ENCODE measurements at regions not wholly inside any gene's neighbourhood (a gene's known extent, or its start where the extent isn't known, plus 50 kb on each side); places are given as distances from the start of the nearest gene placed in this dataset.

DNA sequence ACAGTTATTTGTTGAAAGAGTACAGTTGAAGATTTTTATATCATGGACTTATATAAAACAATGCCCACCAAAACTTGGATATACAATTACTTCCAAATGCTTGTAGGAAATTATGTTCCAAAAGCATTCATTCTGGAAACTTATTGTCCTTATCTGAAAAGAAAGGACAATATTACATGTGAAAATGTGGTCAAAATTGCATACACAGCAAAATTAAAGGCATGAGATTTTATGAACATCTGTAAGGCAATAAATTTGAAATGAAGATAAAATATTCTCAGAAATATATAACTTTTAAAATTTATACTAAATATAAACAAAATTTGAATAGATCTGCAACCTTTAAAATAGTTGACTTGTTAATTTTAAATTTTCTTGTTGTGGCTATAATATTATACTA lies 1173.8 kb downstream of the NLGN4X start:
- DNase-seq: no peak

DNA sequence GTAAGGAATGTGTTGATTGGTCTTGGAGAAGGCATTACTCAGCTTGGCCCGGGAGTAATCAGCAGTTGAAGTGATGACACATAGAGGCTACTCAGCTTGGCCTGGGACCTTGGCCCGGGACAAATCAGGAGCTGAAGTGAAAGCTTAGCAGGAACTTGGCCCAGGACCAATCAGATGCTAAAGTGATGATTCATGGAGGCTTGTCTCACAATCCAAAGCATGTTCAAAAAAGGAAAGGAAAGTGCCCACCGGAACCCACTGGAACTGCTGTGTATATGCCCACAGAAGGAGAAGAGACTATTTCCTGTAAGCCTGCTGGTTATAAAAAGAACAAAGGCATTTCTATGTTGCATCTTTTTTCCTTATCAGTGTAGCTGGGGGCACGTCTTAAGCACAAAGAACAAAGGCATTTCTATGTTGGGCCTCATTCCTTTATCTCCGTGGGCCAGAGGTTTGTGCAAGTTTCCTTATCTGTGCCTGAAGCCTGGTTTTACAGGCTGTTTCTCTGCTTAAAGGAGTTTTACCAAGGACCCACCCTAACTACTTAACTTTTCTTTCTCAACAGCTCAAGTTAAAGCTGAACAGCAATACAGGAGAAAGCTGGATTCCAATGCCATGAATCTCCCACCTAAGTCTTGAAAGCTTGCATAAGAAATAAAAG lies 1176.7 kb downstream of the NLGN4X start:
- no peak for DNase-seq

DNA sequence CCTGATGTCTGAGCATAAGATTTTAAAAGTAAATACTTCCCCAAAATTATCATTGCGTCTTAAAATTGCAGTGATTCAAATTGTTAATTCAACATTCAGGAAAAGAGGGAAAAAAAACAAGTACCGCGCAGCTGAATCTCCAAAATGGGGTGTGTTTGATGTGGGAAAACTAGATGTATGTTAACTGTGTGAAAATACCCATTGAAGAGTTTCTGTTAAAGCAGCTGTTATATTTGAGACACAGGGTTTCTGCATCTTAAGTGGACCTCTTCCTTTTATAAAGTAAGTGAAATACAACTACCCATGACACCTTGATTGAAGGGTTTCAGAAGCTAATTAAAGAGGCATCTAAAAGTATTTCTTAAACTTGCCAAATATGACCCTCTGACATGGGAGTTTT lies 1186.1 kb downstream of the NLGN4X start:
- DNase-seq: no peak

DNA sequence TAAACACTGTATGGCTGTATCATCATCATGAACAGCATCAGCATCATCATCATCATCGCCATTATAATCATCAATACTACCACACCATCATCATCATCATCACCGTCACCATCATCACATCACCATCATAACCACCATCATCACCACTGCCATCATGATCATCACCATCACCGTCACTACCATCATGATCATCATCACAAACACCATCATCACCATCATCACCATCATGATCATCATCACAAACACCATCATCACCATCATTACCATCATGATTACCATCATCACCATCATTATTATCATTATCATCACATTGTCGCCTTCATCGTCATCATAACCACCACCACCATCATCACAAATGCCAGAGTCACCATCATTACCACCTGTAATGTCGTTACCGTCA lies 1196.9 kb downstream of the NLGN4X start:
- no peak for DNase-seq

DNA sequence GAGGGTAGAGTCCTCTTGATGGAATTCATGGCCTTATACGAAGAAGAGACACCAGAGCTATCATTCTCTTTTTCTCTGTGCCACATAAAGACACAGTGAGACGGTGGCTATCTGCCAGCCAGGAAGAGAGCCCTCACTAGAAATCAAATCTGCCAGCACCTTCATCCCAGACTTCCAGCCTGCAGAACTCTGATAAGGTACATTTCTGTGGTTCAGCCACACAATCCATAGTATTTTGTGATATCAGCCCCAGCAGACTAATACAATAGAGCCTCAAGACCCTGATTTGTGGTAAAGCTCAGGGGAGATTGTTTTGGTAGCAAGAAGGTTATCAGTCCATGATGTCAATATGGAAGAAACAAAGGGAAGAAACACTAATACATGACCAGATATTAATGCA lies 1213.2 kb downstream of the NLGN4X start:
- no peak for DNase-seq

DNA sequence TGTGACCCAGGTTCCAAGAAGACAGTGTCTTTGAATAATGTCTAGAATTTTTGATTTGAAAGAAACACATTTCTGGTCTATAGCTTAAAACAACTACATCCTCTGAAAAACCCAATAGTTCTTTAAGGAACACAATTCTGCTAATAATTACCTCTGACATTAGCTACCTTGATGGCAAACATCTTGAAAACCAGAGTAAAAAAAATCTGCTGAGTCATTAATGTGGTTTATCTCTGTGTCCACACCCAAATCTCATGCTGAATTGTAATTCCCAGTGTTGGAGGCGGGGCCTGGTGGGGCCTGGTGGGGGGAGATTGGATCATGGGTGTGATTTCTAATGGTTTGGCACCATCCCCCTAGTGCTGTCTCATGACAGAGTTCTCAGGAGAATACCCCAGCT lies 1233.8 kb downstream of the NLGN4X start:
- no peak for DNase-seq

DNA sequence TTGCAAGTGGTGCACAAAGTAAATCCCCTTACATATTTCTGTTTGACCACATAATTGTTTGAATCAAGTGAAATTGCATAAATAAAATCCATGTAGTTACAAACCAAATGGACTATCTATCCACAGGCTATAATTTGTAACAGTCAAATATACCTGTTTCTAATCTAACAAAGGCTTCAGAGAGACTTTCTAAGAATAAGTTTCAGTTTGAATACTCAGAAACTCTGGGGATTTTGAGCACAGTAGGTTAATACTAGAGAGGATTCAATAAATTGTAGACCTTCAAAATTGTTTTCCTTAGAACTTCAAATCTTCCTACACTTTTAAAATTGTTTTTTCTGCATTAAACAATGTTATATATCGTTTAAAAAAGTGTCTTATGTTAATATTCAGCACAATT lies 1250.1 kb downstream of the NLGN4X start:
- DNase-seq: no peak

DNA sequence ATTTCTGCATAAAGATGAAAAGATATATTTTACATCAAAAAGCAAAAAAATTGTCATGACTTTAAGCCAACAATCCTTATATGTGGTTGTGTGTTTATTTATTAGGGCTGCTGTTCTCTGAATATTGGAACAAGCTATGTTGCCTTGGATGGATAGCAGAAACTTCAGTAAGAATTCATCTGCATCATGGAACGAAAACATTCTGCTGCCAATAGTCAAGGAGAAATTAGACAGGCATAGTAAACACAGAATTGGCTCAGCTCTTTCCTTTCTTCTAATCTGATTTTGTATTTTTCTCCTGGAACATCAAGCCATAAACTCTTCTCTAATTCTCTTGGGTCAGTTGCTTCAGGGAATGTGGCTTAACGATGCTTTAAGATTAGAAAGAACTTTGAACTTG lies 1257.0 kb downstream of the NLGN4X start:
- no peak for DNase-seq

DNA sequence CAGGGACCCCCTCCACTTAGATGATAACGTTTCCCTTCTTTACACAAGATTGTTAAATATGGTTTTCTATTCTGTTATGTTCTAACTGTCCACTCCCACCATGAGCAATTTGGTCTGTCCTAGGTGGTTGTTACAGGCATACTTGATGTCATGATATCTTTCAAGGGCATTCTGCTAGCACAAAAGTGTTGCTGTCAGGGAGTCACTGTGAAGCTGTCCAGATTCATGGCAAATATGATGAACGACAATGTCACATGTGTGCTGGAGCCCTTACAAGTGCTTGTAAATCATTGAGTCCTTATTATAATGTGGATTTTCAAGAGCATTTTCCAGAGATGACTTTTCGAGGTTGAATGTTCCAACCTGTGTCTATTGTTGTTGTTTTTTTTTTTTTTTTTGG lies 1250.7 kb upstream of the PRKX start:
- DNase-seq: no peak

DNA sequence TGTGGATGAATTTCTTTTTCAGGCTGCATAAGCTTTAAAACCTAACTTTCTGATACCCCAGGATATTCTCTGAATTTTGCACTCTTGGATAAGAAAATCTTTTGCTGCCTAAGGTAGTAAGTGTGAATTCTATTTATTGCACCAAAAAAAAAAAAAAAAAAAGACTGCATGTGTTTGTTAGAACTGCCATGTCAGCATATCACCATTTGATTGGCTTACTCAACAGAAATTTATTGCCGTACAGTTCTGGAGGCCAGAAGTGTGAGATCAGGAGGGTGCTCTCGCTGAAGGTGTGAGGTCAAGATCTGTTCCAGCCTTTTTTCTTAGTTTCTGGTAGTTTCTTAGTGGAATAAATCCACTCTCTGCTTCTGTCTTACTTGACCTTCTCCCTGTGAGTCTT lies 1250.0 kb upstream of the PRKX start:
- DNase-seq: no peak

DNA sequence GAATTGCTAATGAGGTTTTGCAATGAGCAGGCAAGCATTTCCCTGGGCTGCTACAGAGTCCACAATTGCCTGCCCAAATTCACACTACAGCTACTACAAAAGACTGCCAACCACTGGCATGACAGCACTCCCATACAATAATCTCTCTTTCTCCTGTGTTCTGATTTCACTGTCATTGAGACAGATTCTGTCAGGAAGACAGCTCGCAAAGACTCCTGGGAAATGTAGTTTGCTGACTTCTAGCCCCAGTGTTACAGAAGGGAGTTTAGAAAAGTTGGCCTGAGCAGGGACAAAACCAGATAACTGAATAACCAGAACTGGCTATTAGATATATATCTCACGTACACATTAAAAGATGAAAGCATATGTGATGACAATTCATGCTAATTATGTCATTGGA lies 1231.3 kb upstream of the PRKX start:
- no peak for DNase-seq

DNA sequence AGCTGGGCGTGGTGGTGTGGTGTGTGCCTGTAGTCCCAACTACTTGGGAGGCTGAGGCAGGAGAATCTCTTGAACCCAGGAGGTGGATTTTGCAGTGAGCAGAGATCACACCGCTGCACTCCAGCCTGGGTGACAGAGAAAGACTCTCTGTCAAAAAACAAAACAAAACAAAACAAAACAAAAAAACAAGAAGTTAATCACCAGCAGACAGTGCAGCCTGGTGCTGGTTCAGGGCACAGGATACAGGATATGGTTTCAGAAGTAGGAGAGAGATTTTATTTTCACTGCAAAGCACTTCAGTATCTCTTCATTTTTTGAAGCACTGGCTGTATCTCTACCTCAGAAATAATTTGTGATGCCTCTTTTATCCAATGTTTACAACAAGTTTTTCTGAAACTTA lies 1222.9 kb upstream of the PRKX start:
- DNase-seq: no peak

DNA sequence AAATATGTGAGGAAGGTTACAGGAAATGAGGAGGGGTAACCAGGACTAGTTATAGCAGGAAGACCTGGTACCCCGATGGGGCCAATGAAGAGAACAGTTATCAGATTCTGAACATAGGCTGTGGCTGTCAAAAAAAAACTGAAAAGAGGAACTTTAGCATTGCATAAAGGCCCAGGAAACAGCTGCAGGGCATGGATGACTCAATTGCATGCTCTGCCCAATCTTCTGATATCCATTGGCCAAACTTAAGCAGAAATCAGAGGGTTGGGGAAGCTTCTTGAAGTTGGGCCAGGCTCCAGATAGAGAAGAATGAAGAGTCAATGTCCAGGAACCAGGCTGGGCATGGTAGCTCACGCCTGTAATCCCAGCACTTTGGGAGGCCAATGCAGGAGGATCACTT lies 1222.4 kb upstream of the PRKX start:
- no peak for DNase-seq

DNA sequence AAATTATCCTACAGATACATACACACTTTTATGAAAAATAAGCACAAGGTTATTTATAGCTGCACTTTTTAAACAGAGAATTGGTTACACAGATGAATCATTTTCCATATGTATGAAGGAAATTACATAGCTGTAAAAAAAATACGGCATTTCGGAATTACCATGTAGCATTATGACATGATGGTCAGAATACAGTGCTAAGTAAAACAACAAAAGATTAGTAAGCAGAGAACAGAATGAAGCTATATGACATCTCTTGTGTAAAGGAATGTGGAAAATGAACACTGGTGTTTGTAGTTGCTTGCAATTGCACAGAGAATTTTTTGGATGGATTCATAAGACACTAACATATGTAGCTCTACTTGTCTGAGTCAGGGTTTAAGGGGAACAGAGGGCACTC lies 1222.0 kb upstream of the PRKX start:
- DNase-seq: no peak

DNA sequence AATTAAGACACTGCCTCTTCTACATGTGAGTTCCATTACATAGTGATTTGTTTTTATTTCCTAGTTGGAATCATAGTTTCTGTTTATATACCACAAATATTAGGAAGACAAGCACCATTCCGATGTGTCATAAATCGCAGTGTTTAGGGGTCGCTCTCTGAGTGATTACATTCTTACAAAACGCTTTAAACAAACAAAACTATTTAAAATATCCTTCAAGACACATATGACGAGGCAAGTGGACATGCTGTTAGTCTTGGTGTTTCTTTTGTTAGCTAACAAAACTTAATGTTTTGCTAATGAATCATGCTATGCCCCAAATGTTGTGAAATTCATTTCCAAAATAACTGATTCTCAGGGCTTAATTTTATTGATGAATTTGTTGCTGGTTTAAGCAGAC lies 1219.3 kb upstream of the PRKX start:
- no peak for DNase-seq

DNA sequence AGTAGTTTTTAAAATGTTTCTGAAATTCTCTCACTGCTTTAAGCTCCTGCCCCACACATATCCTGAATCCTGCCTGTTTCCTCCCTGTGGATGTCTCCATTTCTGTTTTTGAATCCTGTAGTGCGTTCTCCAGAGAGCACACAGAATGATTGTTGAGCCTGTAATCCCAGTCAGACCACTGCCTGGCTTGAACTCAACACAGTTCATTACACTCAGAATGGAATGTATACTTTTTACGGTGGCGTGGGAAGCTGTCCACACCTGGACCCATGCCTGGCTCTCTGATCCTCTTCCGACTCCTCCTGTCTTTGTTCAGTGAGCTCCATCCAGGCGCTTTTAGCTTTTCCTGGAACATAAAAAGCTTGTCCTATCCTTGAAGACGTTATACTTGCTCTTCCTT lies 1217.0 kb upstream of the PRKX start:
- DNase-seq: no peak

DNA sequence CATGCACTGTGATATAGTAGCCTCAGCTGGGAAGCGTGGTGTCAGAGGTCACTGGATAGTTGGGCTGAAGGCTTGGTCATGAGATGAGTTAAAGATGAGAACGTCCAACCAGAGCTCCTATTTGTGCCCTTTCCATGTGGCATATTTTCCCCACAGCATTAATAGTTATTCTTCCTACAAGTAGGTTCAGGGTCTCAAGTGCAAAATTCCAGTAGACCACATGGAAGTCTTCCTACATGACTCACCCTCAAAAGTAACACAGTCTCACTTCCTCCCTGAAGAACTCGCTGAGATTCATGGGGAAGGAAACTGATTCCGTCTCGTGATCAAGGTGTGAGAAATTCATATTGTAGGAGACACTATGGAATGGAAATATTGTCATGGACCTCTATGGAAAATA lies 1212.5 kb upstream of the PRKX start:
- no peak for DNase-seq

DNA sequence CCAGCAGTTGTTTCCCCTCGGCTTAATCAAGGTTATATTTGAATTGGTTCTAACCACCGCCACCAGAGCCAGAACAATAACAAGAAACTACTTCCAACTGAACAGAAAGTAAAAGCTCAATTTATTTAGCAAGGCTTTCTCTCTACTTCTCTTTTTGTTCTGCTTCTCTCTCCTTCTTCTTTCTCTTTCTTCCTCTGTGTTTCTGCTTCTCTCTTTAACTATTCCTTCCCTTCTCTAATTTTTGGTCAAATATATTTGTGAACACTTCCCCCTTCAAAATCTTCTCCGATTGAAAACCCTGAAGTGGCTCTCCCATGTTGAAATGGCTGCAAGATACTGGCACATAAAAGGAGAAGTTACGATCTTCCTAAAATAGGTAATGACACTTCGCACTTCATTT lies 1195.9 kb upstream of the PRKX start:
- no peak for DNase-seq

DNA sequence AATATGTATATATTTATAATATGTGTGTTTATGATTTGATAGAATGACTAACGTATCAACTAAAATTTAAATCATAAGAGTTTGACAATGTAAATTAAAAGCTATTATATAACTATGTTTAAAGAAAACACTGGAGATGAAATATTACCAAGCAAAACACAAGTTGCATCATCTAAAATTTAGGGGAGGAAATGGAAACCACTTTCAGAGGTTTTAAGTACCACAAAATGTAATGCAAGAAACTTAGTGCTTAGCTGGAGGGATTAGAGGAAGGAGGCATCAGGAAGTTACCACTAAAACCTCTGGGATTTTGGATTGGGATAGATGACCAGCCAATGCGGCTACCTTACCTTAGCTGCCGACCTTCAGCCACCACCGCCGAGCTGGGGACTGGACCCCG lies 1192.1 kb upstream of the PRKX start:
- no peak for DNase-seq

DNA sequence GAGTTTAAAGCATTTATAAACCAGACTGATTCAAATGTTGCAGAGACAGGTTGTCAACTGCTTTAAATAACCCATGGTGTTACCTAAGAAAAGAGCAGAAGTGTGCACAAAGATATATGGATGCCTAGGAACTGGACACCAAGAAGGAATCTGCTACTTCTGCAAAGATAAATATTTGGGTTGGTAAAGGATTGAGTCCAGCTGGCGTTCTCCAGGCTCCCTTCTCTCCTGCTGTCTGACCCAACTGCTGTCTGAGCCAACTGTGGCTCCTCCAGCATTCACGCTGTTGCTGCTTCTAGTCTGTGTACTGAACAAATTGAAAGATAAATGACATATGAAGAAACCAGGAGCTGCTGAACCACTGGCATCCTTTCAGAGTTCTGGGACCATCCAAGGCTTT lies 1167.8 kb upstream of the PRKX start:
- DNase-seq: no peak

DNA sequence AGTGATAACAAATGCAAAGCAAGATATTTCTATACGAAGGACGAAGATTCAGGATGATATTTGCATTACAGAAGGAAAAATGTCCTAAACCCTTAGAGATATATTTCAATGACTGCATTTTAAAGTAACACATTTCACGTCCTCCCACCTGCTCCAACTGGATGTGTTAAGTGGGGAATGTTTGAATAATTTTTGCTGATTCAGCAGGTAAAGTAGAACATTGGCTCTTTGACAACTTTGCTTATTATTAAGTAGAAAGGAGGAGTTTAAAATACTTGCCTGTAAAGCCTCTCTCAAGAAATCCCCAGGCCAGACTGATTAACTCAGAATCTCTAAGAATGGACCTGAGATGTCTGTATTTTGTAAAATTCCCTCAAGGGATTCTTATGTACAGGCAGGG lies 1165.2 kb upstream of the PRKX start:
- no peak for DNase-seq

DNA sequence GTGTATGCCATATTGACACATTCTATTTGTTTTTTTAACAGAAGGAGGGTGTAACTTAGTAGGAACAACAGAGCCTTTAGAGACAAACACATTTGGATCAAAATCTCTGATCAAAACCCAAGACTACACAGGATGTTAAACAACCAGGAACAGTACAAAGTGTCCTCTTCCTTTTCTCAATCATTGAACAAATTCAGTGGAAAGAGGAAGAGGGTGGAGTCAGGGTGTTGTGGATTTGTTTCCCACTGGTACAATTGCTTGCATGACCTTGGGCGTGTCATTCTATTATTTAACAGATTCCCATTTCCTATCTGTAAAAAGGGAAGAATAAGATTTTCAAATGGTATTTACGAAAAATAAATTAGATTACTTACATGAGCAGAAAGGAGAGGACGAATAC lies 1162.8 kb upstream of the PRKX start:
- no peak for DNase-seq

DNA sequence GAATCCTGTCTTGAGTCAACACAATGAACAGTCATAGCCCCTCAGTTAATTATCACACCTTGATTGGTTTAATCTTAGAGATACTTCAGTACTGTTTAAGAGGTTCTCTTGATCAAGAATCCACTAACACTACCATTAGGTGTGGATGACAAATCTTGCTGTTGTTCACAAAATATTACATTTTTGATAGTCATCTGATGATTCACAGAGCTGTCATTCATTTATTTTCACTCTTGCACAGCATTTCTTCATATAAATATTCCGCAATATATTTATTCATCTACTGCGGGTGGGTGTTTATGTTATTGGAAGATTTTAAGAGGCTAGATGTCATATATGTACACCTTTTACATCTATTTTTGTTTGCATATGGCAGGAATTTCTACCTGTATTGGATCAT lies 1138.1 kb upstream of the PRKX start:
- DNase-seq: no peak

DNA sequence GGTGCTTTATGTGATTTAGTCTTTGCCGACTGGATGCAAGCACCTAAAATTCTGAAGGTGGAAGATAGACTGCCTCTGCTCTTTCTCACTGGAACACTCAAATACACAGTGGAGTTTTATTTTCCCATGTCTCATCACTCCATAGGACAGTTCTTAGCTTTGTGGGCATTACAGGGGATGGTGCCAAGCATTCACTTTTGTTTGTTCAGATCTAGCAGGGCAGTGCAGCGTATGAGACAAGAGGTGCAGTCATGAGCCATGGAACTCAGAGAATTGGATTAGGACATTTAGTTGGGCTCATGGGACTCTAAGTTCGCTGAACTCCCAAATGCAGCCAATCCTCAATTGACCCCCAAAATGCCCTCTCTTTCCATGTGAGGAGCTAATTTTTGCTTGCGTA lies 1136.9 kb upstream of the PRKX start:
- no peak for DNase-seq

DNA sequence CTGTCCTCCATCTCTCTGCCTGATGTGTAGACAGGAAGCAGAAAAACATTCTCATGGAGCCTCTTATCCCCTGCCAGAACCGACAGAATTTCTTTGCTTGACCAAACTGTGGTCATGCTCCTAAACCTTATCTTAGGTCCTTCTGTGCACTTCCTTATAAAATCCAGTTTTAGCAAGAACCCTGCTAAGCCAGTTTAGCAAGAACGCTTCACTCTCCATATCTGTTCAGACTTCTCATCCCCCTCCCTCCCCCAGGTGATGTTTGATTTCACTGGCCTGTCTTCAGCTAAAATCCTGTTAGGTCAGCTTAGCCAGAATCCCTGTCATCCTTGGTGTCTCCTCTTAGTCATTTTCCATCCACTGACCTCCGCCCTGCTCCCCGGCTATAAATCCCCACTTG lies 1130.9 kb upstream of the PRKX start:
- DNase-seq: no peak

DNA sequence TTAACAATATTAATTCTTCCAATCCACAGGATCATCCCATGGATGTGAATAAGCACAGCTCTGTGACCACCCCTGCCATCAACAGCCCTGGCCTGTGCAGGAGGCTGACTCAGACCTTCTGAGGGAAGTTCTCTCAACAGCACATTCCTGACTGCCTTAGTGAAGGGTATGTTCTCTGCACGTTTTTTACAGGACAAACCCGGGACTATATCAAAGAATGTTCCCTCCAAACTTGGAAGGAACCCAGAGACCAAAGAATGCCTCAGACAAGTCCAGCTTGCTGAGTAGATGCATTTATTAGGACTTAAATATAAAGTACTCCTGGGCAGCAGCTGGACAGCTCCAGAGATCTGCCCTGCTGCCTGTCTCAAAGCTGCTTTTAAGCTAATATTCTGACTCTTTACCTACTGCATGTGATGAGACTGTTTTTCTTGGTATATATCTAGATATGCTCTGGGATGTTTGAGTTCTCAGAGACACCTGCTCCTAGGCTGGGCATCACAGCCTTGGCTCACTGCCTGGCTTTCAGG lies 1127.8 kb upstream of the PRKX start:
- no peak for DNase-seq
